HCT116 (cell line): ENCODE measurements at regions not wholly inside any gene's neighbourhood (a gene's known extent, or its start where the extent isn't known, plus 50 kb on each side); places are given as distances from the start of the nearest gene placed in this dataset.
"Not testable (repeated sequence)": the region's sequence is repeated elsewhere in the genome, so short reads cannot be mapped to it uniquely, and the experiment has no call there.

Source experiments
- ATAC-seq: fragments of 200-7000 bp; cut with Tn5 transposase; 2 replicates; pipeline ENCODE4 v1.9.1; 2020; ENCODE audit warnings: mild to moderate bottlenecking, moderate library complexity
- BruUV-seq: library from RNA; stranded (reverse); fragments of 400-500 nt; replicated peaks from 2 replicates; lab custom pipeline; 2021; lab: Mats Ljungman, UMichigan
- CTCF ChIA-PET: fragments of 300-600 bp; sonication (Branson Sonifier 250); formaldehyde crosslinking; loops from one replicate; lab custom pipeline; 2021; ENCODE audit warnings: antibody characterized with exemption; lab: Charles Lee
- POLR2A ChIA-PET: fragments of 300-600, 350-600 bp; sonication (Branson Sonifier 250); formaldehyde crosslinking; loops from one replicate; lab custom pipeline; 2021; ENCODE audit warnings: antibody characterized with exemption; lab: Charles Lee
- RAD21 ChIA-PET, 2 experiments: fragments of 300-600 bp; sonication (Branson Sonifier 250); formaldehyde crosslinking; loops; one replicate each; lab custom pipeline; 2023; ENCODE audit warnings: low total read pairs in 2 of 2; ENCODE audit not compliant: uncharacterized antibody in 2 of 2, unreplicated experiment in 2 of 2, low non-redundant PET in 1 of 2; lab: Charles Lee
- DNase-seq: peaks from one replicate; pipeline ENCODE4 v3.0.0-alpha.2; 2010; ENCODE audit warnings: low read depth, low spot score
- H2AFZ ChIP-seq: fragments of 200-600 bp; shearing (Covaris generic), sonication (generic); 2 replicates; pipeline ENCODE4 v1.6.1; 2017; ENCODE audit warnings: low read depth, mixed run types, mixed read lengths, antibody characterized with exemption, low read length; ENCODE audit not compliant: poor library complexity, severe bottlenecking
- H3K27ac ChIP-seq: 2 replicates; pipeline ENCODE4 v1.5.1; 2012; ENCODE audit warnings: low read depth, low read length
- H3K27me3 ChIP-seq: fragments of 200-600 bp; sonication (generic); 2 replicates; pipeline ENCODE4 v1.6.1; 2016; ENCODE audit warnings: mixed run types, low read length, mixed read lengths; ENCODE audit not compliant: insufficient read depth
- H3K36me3 ChIP-seq, 2 experiments: fragments of 200-500 bp in 1 of 2; fragments of 200-600 bp in 1 of 2; sonication (Bioruptor generic) in 1 of 2; sonication (generic) in 1 of 2; 2 replicates each; pipeline versions ENCODE4 v1.5.1 to v1.6.1; 2014 to 2016; ENCODE audit warnings: low read length in 2 of 2, inconsistent platforms in 1 of 2, mixed read lengths in 1 of 2, mixed run types in 1 of 2; ENCODE audit not compliant: insufficient read depth in 2 of 2, control insufficient read depth in 1 of 2
- H3K4me1 ChIP-seq, 2 experiments: fragments of 200-600 bp in 1 of 2; sonication (generic) in 1 of 2; 2 replicates each; pipeline versions ENCODE4 v1.5.1 to v1.6.1; 2012 to 2017; ENCODE audit warnings: low read length in 2 of 2, inconsistent platforms in 1 of 2, mild to moderate bottlenecking in 1 of 2, mixed read lengths in 1 of 2, mixed run types in 1 of 2, moderate library complexity in 1 of 2; ENCODE audit not compliant: insufficient read depth in 2 of 2, control insufficient read depth in 1 of 2
- H3K4me2 ChIP-seq: fragments of 200-600 bp; sonication (generic); 2 replicates; pipeline ENCODE4 v1.6.1; 2017; ENCODE audit warnings: mixed run types, low read length, mixed read lengths
- H3K4me3 ChIP-seq, 2 experiments: fragments of 200-600 bp in 1 of 2; sonication (generic) in 1 of 2; replicated peaks in 1 of 2; 2 replicates each; pipeline ENCODE4 v1.5.1; 2011 to 2016; ENCODE audit warnings: low read length in 2 of 2, control low read depth in 1 of 2, low read depth in 1 of 2, mild to moderate bottlenecking in 1 of 2, mixed read lengths in 1 of 2, mixed run types in 1 of 2
- H3K79me2 ChIP-seq: fragments of 200-600 bp; sonication (generic); 2 replicates; pipeline ENCODE4 v1.6.1; 2017; ENCODE audit warnings: mild to moderate bottlenecking, mixed run types, low read length, moderate library complexity, mixed read lengths; ENCODE audit not compliant: insufficient read depth
- H3K9ac ChIP-seq: fragments of 200-600 bp; sonication (generic); 2 replicates; pipeline ENCODE4 v1.6.1; 2016; ENCODE audit warnings: low read length, mixed read lengths
- H3K9me2 ChIP-seq: fragments of 200-600 bp; sonication (generic), shearing (Covaris generic); 2 replicates; pipeline ENCODE4 v1.6.1; 2017; ENCODE audit warnings: mixed run types, mild to moderate bottlenecking, moderate library complexity; ENCODE audit not compliant: insufficient read depth
- H3K9me3 ChIP-seq, 2 experiments: fragments of 200-500 bp in 1 of 2; fragments of 200-600 bp in 1 of 2; sonication (Bioruptor generic) in 1 of 2; sonication (generic) in 1 of 2; 2 replicates each; pipeline ENCODE4 v1.6.1; 2014 to 2017; ENCODE audit warnings: low read length in 2 of 2, mixed read lengths in 2 of 2, inconsistent platforms in 1 of 2, low read depth in 1 of 2, mild to moderate bottlenecking in 1 of 2, mixed run types in 1 of 2, moderate library complexity in 1 of 2; ENCODE audit not compliant: control insufficient read depth in 1 of 2, insufficient read depth in 1 of 2
- H4K20me1 ChIP-seq: fragments of 200-600 bp; sonication (generic), shearing (Covaris generic); 2 replicates; pipeline ENCODE4 v1.6.1; 2017; ENCODE audit warnings: mixed run types, mild to moderate bottlenecking, moderate library complexity; ENCODE audit not compliant: insufficient read depth
- intact Hi-C: fragments of 100-400 bp; cut with micrococcal nuclease; formaldehyde crosslinking; loops from 2 replicates; pipeline ENCODE4 v1.10.0; 2022

- intact Hi-C loops, H3K9me3 ChIP-seq, H3K9me2 ChIP-seq, H3K27me3 ChIP-seq, H3K9ac ChIP-seq, H4K20me1 ChIP-seq, POLR2A ChIA-PET, H3K36me3 ChIP-seq, H3K27ac ChIP-seq, BruUV-seq, ATAC-seq, DNase-seq, H3K4me1 ChIP-seq, H3K79me2 ChIP-seq, H2AFZ ChIP-seq, H3K4me2 ChIP-seq, H3K4me3 ChIP-seq, CTCF ChIA-PET, RAD21 ChIA-PET: not testable (repeated sequence)
Observed at GRCh38 chr7:150053396-150053795, 179.6 kb downstream of the ATP6V0E2 start.

GRCh38 chr7:150054242-150054641 lies 180.5 kb downstream of the ATP6V0E2 start:
- H4K20me1 ChIP-seq, POLR2A ChIA-PET, ATAC-seq, DNase-seq, BruUV-seq, H3K9me3 ChIP-seq, H3K27me3 ChIP-seq, H3K27ac ChIP-seq, H3K36me3 ChIP-seq, RAD21 ChIA-PET, H3K79me2 ChIP-seq, intact Hi-C loops, H3K9ac ChIP-seq, H3K4me1 ChIP-seq, H3K9me2 ChIP-seq, H2AFZ ChIP-seq, CTCF ChIA-PET, H3K4me2 ChIP-seq, H3K4me3 ChIP-seq: not testable (repeated sequence)
